Inferior parietal cortex (tissue), 1 donor: ENCODE measurements at regions not wholly inside any gene's neighbourhood (a gene's known extent, or its start where the extent isn't known, plus 50 kb on each side); places are given as distances from the start of the nearest gene placed in this dataset.

Experiments used
- DNase-seq: peaks from one replicate; pipeline ENCODE4 v3.0.0-alpha.2; 2016; ENCODE audit errors: extremely low spot score

DNA sequence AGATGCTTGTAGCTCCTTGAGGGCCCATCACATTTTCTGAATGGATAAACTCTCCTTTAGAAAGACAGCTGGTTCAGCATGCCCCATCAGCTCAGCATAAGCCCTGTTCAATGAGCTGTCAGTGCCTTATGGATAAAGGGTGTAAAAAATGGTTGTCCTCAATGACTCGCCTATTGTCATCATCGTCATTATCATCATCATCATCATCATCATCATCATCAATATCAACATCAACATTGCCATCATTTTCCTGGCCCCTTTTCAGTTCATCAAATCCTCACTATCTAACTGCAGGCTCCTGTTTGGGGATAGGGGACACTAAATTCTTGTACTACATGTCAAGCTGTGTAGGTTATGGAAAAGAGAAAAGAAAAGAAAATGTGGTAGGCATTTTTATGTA, 310.7 kb upstream of the MTNR1B start:
- DNase-seq, result no peak

DNA sequence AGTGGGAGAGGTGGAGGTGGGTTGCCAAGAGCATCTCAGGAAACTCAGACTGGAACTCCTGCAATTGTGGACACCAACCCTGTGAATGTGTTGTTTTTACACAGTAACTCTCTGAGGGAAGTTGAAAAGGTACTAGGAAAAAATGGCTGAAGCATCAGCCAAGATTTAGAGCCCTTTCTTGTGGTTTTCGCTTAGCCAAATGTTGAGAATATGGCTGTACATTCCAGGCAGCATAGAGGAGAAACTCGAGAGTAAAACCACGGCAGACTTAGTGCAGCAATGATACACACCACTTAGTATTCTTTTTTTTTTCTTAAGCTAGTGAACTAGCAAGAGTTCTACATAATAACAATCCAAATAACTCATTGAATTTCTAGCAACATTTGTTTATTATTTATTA, 309.7 kb upstream of the MTNR1B start:
- no peak for DNase-seq

DNA sequence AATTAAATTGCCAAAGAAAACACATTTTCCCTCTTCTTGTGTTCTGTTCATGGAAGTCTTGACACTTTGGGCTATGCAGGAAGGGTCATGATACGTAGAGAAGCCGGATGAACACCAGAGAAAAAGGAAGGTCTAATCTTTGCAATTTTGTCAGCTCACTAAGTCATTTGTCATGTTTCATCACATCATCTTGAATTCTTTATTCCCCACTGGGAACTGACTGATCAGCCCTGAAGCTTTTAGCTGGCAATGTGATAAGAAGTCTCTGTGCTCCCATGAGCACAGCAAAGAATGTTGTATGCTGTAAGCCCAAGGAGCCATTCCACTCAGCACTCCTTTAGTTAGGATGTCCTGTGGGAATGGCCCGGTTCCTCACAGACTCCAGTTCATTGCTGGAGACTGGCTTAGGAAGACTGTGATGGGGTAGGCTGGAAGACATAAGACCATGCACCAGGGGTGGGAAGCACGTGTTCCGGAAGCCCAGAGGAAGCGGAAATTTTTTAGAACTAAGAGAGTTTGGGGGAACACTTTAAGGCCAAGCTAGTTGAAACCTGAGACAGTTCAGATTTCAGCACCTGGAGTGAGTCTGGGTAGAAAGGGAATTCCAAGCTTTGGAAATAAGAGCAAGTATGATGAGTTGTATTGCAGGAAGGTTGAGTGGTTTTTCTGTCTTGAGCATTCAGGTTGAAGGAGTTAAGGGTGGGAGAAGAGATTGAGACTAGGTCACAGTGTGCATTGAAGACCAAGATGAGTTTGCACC, 306.7 kb upstream of the MTNR1B start:
- DNase-seq, result no peak

DNA sequence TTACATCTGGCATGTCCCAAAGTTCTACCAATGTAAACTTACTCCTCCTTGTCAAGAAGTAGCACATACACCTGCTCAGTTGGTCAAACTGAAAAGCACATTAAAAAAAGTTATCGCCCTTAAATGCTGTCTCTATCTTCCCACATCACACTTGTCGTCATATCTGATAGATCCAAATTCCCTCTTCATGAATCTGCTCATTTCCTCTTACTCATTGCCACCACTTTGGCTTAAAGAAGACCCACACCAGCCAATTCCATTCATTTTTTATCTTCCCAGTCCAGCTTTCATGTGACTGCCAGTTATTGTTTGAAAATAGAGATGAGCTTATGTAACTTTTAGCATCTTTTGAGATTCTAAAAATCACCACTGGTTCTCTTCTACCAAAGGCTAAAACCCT, 305.9 kb upstream of the MTNR1B start:
- DNase-seq, result peak; percentile 26

DNA sequence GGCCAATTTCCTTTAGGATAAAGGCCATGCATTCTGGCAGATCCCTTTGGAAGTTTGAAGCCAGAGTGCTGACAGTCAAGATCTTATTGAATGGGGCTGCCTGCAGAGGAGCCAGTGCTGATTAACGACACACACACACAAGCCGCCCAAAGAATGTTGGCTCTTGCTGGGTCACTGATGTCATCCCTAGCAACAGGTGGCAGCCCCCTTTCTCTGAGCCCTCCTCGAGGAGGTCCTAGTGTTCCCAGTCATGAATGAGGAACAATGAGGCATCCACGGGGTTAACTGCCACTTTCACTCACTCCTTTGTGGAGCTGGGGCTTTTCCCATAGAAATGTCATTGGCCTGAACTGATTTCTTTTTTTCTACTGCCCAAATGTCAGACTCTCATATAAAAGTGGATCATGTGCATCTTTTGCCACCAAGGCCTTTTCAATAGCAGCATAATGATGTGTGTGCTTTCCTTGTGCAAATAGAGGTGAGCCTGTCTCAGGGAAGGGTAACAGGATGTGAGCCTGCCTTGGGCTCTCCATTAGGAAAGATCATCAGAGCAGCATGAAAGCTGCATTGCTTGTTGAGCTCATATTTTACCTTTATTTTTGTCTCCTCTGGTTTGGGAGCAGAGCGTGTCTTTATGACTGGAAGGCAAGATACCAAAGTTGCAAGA, 301.8 kb upstream of the MTNR1B start:
- DNase-seq, result no peak

DNA sequence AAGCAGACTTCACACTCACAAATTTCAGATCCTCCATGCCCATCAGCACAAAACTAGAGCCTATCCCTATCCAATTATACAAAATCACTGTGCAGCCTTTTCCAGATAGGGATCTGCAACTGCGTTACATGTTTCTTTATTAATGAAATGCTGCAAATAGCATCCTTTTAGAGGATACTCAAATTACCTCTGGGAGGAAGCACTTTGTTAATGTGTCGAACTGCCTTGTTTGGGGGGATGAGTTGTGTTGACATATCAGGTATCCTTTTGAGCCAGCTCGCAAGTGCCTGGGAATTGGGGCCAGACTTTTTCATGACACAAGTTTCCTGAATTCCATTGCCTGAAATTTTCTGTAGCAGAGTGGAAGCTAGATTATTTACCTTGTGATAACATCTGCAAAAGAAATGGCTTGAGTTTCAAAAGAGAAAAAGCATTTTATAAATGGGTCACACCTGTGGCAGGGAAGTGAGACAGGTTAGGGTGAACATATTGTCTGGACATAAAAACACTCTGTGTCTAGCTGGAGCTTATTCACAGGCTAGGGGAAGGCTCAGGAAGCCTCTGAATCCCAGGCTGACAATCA, 299.1 kb upstream of the MTNR1B start:
- DNase-seq, result no peak

DNA sequence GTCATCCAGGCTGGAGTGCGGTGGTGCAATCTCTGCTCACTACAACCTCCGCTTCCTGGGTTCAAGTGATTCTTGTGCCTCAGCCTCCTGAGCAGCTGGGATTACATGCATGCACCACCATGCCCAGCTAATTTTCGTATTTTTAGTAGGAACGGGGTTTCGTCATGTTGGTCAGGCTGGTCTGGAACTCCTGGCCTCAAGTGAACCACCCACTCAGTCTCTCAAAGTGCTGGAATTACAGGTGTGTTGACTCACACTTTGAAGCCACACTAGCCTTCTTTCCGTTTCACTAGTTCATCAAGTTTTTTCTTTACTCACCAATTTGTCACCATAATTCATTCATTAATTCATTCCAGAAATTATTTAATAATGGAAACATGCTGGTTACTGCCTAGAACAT, 298.4 kb upstream of the MTNR1B start:
- DNase-seq, result no peak

DNA sequence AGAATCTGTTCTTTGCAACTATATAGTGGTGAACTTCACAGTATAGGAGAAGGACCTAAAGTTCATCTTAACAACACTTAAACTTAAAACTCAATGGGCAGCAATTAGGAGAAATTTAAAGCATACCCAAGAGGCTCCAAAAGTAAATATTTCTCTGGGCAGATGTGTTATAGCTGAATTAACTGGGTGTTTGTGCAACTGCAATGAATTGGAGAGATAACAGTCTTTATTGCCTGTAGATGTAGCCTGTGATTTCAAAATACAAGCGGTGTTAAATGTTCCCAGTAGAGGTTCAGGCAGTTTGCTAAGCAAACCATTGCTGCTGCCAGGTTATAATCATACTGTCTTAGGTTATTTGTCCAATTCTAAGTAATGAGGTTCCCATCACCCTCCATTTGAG, 294.1 kb upstream of the MTNR1B start:
- no peak for DNase-seq

DNA sequence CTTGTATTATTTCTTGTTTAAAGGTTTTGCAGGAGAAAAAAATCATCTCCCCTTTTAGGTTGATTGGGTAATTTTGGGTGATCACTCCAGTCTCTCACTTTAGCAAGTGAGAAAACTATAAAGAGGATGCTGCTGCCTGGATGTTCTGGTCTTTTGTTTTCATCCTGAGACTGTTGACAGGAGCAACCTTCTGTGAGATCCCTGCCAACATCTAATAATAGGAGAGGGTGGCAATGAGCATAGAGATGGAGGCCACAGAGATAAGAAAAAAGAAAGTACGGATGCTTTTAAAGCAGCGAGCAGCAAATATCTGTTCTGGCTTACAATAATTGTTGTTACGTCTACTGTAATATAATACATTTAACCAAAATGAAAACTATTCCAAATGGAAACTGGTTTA, 293.6 kb upstream of the MTNR1B start:
- DNase-seq, result no peak

DNA sequence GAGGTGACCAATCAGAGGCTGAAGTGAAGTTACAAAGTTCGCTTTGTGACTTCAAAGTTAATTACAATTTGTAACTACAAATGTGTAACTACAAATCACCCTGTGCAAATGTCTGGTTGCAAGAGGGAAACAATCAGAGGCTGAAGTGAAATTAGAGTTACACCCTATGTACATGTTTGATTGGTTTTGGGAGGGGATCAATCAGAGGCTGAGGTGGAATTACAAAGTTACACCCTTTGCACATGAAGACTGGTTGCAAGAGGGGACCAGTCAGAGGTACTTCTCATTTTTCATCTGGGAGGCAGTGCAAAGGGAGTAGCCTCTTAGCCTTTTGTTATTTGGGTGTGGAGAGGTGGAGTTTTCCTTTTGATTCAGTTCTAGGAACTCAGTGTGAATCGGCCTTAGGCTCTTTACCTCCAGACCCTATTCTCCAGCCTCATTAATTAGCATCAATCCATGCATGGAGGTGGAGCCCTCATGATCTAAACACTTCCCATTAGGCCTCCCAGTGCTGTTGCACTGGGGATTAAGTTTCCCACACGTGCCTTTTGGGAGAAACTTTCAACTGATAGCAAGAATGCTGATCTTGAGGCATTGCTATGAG, 291.3 kb upstream of the MTNR1B start:
- DNase-seq, result no peak

DNA sequence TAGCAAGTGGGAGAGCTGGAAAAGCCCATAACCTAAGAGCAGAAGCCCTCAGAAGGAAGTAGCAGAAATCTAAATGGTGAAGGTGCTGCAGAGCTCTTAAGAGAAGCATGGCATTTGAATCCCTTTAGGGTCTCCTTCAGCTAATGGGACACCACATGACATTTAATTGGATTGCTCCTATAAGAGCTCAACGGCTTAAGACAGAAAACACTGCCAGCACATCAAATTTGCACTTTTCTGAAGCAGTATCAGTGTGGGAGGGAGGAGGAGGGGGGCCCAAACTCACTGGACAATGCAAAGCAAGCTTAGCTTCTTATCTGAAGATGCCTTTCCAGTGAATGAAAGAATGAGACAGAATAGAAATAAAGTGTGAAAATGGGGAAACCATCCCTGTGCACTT, 287.9 kb upstream of the MTNR1B start:
- no peak for DNase-seq

DNA sequence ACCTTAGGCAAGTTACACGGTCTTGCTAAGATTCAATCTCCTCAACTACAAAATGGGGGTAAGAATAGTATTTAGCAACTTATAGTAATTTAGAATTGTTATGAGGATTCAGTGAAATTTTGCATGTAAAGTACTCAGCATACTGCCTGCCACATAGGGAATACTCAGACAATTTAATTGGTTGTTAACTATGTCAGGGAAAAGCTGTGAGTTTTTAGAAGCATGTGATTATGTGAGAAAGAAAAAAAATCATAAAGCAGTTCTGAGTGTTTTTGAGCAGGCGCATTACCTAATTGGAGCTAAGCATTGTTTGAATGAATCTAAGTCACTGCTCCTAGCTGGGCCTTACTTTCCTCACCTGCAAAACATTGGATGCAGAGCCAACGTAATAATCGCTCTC, 287.3 kb upstream of the MTNR1B start:
- no peak for DNase-seq

DNA sequence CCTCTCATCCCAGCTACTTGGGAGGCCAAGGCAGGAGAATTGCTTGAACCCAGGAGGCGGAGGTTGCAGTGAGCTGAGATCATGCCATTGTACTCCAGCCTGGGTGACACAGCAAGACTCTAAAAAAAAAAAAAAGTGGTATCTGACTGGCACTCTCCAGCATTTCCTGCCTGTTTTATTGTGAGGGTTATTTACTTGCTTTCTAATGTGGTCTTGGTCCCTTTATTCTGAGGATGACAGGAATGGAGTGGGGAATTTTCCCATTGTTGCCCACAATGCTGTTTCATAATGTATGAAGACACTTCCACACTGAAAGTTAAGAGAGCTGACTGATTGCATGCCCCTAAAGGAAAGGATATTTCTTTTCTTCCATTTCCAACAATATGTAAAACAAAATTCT, 286.5 kb upstream of the MTNR1B start:
- DNase-seq, result no peak

DNA sequence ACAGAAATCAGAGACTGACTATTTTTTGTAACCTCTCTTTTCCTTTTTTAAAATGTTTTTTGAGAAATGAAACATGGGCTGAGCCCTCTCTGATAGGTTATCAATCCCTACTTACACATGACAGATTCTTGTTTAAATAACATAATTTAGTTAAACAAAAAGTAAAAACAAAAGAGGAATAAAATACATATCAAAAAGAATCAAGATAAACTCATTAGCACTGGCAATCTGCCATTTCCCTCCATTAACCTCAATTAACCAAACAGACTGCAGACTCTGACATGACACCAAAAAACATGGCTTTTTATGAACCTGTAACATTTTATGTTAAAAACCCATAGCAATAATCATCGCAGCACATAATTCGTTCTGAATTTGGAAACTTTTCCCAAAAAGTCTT, 284.4 kb upstream of the MTNR1B start:
- DNase-seq, result no peak

DNA sequence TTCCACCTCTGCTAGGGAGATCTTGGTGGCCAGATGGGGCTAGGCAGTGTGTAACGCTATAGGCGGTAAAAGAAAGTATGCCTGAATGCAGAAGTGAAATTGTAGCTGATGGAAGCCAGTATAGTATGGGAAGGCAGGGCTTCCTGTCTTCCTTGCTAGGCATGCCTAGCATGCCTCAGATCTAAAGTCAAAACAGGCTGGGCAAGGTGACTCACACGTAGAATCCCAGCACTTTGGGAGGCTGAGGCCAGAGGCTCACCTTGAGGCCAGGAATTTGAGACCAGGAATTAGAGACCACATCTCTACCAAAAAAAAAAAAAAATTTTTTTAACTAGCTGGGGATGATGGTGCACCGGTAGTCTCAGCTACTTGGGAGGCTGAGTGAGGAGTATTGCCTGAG, 281.7 kb upstream of the MTNR1B start:
- no peak for DNase-seq

DNA sequence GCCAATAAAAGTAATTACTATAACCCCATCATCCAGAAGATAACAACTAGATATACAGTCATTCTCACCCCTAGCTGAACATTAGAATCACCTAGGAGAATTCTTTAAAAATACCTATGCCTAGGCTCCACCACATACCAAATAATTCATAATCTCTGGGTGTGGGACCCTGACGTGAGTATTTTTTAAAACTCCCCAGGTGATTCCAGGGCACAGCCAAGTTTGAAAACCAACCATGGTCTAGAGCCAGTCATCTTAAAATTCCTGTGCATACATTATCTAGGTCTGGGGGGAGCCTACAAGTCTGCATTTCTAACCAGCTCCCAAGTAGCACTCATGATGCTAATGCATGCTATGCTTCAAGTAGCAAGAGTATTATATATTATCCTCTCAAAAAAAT, 281.0 kb upstream of the MTNR1B start:
- no peak for DNase-seq

DNA sequence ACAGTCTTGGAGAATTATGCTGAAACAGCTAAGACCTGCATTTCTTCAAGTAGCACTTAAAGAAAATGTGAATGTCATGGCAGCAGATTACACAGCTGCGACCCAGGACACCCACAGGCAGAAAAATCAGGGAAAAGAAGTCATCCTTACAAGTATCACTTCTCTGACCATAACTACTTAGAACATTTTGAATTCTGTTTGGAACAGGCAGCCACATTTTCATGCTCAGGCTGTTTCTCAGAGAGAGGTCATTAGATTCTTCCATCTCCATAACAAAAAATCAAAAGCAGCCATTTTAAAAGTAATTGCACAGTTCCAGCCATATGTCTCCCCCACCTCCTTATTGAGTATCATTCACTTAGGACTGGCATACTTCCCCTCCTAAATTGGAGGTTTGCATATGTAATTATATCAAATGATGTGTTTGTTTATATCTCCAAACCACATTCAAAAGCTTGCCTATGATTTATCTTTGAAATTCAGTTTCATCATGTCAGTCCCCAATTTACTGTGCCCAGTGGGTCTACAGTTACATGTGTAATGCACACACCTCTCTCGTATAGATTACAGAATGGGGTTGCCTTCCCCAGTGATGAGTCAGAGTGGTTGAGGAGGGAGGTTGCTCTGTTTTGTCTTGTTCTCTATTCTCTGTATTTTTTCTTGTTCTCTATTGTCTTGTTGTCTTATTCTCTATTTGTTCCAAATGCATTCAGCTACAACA, 276.5 kb upstream of the MTNR1B start:
- DNase-seq, result no peak

DNA sequence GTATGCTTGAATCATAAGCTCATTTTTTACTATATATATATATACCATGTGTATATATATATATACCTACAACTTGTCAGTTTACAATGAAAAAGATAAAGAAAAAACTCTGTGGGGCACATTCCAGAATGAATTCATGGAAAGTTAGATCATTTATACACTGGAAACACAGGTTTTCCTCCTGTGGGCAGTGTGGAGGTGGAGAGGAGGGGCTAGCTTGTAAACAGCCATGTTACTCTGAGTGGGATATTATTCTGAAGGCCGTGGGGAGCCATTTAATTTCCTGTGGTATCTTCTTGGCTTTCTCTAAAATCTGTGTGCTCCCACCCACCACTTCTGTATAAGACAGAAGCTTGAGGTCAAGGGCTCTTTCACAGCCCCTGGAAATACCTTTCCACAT, 273.4 kb upstream of the MTNR1B start:
- DNase-seq, result no peak

DNA sequence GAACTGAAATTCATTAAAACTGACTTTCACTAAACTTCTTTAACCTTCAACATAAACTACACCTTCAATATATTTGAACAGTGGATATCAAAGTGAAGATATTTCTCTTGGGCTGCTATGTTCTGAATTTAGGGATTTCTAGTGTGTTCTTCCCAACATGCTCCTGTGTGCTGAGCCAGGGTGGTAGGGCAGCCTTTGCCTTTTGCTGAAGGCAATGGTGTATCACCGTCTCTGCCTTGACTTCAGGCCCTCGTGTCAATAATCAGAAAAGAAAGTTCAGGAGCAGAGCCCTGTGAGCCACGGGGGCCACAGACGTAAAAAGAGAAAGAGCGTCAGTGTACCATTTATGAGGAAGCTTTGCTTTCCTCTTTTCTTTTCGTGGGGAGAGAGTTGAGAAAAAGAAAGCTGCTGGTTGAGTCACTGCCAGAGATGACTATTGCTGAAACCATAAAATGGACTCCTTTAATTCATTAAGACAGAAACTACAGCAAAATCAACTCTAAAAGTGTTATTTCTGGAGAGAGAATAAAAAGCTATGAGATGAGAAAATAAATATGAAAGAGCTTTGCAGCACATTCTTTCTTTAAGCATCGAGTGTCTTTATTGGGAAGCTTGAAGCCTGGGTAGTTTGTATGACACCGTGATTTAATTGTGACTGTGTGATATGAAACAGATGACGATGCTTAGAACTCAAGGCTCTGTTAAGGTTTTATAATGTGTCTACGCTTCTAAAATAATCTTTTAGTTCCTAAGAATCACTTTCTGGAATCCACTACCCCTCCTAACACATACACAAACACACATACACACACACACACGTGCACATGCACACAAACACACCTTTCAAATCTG, 271.8 kb upstream of the MTNR1B start:
- DNase-seq, result peak; percentile 20

DNA sequence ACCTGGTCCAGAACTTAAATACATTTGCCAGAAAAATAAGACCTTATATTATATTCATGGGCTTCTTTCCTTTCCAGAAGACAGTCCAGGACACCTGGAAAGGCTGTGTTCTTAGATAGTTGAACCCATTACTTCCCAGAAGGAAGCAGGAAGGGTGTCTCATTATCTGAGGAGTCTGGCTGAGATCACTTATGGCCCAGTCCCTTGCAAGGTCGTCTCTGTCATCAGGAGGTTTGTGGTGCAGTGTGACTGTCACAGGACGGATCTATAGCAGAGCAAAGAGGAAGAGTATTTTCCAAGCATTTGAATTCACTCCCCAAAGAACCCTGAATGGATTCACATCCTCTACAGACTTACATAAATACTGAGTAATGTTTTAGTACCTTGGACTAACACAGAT, 270.7 kb upstream of the MTNR1B start:
- no peak for DNase-seq

DNA sequence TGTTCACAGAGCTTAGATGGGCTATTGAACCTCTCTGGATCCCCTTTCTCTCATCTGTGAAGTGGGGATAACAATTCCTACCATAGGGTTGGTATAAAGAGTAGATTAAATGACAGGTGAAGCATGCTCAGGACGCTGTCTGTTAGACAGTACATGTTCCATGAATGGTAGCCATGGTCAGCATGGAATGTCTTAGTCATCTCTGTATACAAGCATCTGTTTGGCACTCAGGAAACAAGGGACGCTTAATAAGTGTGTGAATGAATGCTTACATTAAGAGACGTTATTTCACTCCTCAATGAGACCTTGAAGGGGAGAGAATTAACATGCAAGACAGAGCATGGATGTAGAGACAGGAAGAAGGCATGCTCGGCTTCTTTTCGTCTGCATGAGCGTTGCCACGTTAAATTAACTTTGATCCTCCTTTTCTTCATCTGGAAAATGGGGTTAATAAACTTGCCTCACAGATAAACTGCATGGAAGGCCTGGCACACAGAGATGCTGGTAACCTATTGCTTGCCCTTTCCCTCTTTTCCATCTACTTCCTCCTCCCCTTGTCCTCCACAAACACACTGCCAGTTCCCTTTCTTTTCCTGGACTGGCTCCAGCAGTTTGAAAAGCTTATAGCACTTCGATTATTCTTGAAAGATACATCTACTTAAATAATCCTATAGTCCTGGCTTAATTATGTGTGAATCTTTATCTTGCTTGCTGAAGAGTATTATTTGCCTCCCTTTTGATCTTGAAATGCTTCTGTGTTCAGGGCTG, 267.2 kb upstream of the MTNR1B start:
- DNase-seq, result no peak
